HG02678 (cell line): ENCODE measurements at regions not wholly inside any gene's neighbourhood (a gene's known extent, or its start where the extent isn't known, plus 50 kb on each side); places are given as distances from the start of the nearest gene placed in this dataset.
"Not testable (repeated sequence)": the region's sequence is repeated elsewhere in the genome, so short reads cannot be mapped to it uniquely, and the experiment has no call there.

ENCODE experiments used
- ATAC-seq: cut with Tn5 transposase; IDR thresholded peaks from one replicate; pipeline ENCODE4 v1.9.1; 2021; ENCODE audit warnings: mild to moderate bottlenecking, moderate library complexity; ENCODE audit not compliant: unreplicated experiment

DNA sequence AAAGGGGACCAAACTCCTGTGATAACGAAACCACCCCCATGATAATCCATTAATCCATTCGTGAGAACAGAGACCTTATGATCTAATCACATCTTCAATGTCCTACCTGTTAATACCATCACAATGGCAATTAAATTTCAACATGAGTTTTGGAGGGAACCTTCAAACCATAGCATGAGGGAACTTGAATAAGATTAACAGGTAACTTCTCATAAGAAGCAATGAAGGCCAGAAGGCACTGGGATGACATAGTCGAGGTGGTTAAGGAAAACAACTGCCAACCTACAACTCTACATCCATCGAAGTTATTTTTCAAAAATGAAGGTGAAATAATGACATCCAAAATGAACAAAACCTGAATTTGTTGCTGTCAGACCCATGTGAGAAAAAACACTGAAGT, 478.9 kb downstream of the EDEM1 start:
- no peak for ATAC-seq

DNA sequence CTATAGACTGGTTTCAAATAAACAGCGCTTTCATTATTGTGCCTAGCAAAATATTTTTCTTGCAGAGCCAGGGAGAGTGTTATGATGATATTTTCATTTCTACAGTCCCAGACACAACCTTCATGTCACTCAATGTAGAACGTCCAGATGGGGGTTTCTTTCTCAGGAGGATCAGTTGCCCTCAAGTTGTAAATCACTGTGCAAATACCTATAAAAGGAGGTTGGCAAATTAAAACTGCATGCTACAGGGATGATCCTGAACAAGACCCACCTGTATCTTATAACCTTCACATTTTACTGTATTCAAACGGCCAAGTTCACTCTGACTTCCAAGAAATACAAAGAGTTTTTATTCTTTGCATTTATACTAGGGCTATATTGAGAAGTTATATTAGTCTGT, 486.0 kb downstream of the EDEM1 start:
- ATAC-seq = no peak

DNA sequence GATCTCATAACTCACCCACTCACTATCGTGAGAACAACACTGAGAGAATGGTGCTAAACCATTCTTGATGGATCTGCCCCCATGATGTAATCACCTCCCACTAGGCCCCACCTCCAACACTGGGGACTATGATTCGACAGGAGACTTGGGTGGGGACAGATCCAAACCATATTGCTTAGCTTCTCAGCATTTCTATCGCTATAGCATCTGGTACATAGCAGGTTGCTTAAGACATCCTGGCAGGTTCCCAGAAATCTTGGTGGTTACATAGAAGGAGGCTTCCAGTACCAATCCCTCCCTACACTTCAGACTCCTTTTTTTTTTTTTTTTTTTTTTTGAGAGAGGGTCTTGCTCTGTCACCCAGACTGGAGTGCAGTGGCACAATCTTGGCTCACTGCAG, 487.8 kb downstream of the EDEM1 start:
- ATAC-seq = no peak

DNA sequence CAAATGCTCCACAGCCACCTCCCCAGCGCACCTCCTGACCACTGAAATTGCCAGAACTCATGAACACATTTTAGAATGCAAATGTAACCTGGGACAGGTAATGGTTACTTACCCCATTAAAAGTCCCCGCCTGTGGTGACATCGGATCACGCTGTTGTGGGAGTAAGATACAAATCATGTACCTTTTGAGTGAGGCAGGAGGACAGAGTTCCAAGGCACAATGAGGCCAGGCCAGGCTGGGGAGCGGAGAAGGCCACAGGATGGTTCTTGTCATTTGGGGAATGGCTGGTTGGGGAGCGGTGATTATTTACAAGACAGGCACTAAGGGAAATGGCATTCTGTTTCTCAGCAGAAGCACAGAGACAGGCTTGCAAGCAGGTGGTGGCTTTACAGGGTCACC, 490.0 kb downstream of the EDEM1 start:
- no peak for ATAC-seq

DNA sequence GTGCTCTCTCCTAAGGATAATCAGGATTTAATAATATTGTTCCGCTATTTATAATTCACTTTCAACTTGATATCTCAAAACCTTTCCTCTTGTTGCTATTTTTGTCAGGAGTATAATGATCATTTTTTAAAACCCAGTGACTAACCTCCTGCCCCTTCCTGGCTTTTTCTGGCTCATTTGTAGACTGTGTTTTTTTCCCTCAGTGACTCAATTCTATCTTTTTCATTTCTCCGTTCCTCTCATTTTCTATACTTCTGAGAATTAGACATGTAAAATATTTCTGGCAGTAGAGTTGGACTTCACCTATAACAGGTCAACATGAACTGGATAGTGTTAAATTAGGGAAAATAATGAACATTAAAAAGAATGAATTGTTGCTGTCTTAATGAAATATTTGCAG, 490.7 kb downstream of the EDEM1 start:
- no peak for ATAC-seq

DNA sequence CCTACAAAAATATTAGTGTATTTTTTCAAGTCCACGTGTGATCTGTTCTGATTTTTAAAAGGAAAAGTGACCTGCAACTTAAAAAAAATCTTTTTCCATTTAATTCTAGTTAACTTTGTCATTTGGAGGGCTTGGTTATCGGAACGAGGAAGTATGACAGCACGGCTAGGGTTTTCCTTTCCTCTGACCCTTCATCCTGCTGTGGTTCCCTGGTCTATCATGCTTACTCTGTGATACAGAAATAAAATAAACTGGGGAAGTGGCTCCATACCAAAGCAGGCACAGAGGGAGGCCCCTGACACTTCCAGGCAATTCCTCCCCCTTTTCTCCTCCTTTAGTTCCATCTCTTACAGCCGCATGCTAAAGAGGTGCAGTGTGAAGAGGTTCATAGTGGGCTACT, 491.3 kb downstream of the EDEM1 start:
- ATAC-seq = no peak

DNA sequence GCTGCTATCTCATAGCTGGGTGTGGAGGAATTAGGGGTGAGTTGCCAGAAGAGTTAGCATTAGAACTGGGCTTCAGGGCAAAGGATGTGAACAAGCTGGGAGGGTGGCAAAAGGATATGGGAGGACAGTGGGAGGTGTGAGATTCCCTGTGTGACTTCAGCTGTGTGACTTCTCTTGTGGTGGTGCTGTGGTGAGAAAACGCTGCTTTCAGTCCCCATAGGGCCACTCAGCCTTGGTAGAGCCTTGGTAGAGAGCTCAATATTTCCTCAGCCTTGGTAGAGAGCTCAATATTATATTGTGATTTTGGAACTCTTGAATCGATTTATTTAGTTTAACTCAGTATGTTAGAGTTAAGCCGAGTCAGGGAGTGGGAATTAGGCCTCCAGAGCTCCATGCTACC, 499.7 kb downstream of the EDEM1 start:
- no peak for ATAC-seq

DNA sequence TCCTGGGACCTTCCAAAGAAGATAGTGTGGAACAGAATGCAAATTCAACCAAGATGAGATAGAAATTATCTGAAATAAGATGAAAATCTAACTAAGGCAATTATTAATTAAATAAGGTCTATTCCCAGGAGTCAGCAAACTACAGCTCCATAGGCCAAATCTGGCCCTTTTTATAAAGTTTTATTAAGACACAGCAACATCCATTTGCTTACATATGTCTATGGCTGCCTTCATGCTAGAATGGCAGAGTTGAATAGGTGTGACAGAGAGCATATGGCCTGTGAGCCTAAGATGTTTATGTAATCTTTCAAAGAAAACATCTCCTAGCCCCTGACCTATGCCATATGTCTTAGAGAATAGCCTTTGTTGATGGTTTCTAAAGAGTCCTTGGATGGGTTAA, 503.0 kb downstream of the EDEM1 start:
- no peak for ATAC-seq

DNA sequence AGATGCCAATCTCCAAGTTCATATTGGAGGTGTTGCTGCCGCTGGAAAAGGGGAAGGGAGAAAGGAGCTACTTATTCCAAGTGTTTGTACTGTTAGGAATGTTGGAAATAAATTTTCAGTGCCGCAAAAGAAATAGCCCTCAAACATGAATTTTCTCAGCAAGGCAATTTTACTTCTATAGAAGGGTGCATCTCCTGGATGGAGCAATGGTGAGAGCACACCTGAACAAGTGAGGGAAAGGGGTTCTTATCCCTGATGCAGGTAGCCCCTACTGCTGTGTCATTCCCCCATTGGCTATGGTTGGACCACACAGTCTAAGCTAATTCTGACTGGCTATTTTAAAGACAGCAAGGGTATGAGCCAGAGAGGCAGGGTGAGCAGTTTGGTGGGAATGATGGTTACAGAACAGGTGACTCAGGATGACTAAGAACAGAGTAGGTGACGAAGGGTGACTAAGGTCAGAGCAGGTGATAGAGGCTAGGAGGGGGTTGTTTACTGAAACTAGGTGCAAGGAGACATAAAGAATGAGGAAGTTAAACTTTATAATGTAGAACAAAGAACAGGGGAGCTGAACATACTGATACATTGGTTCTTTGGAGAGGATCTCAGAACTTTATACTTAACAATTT, 503.5 kb downstream of the EDEM1 start:
- no peak for ATAC-seq

DNA sequence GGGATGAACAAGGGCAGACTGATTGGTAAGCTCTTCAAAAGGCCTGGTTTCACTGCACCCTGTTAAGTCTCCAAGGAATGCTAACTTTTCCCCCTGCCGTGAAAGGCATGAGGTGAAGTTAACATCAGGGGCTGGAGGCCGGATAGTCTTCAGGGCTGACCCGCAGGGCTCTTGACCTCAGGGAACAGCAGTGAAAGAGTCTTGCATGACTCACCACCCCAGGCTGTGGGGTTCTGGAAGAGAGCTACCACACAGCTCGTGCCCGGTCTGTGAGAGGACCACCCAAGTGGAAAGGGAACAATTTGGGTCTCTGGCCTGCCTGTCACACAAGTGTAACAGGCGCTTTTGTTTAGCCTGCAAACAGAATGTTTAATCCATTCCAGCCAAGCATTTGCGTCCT, 504.9 kb downstream of the EDEM1 start:
- no peak for ATAC-seq

DNA sequence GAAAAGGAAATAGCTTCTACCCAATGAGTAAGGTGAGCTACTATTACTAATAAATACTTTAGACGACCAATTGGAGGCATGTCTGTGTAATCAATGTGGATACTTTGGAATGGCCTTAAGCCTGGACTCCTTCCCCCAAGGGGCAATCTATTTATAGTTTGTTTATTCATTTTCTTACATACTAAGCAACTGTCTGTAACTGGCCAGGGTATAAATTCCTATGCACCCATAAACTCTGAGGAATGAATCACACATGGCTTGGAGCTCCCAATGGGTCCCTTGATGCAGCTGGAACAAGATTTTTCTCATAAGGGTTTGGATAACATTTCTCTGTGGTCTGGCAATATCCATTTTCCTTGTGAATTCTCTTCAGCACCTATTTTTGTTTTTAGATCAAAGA, 506.8 kb downstream of the EDEM1 start:
- no peak for ATAC-seq

DNA sequence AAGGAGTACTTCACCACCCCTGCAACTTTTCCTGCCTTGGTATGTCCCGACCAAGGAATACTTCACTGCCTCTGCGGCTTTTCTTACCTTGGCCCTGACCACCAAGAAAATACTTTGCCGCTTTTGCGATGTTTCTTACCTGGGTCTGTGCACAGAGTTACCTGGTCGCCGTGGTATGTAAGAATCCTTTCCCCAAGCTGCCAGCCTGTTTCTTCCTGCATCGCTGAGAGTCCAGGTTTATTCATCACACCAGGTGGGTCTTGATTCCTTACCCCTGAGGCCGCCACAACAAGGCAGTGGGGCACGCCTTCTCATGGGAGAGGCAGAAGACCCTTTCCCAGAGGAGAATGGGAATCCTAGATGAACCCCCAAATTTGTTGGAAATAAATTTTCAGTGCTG, 511.3 kb downstream of the EDEM1 start:
- ATAC-seq = no peak

DNA sequence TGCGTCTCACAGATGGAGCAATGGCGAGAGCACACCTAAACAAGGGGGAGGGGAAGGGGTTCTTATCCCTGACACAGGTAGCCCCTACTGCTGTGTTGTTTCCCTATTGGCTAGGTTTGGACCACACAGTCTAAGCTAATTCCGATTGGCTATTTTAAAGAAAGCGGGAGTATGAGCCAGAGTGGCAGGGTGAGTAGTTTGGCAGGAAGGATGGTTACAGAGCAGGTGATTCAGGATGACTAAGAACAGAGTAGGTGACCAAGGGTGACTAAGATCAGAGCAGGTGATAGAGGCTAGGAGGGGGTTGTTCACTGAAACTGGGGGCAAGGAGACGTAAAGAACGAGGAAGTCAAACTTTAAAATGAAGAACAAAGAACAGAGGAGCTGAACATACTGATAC, 511.8 kb downstream of the EDEM1 start:
- ATAC-seq = no peak

DNA sequence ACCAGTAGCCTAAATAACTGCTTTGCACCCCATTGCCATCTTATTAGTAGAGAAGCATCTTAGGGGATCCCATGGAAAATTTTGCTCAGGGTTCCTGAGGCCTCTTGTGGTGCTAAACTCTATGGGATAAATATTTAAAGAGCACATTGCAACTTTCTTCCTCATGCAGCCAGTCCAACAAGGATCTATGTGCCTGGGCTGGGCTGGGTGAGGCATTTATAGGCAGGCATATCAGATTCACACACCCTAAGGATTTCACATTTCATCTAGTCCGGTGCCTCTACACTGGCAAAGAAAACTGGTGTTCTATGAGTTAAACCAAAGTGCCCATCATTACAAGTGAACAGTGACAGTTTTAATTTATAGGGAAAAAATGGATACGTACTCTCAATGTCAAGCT, 512.3 kb downstream of the EDEM1 start:
- ATAC-seq = no peak

DNA sequence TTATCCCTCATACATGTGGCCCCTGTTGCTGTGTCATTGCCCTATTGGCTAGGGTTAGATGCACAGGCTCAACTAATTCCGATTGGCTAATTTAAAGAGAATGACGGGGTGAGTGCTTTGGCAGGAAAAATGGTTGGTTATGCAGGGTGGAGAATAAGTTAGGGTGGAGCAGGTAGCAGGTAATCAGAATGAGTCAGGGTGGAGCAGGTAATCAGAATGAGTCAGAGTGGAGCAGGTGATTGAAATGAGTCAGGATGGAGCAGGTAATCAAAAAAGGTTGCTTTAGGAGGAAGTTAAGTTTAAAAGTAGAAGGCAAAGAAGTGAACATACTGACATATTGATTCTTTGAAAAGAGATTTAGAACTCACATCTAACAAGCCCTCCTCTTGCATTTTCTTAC, 513.5 kb downstream of the EDEM1 start:
- ATAC-seq = not testable (repeated sequence)

DNA sequence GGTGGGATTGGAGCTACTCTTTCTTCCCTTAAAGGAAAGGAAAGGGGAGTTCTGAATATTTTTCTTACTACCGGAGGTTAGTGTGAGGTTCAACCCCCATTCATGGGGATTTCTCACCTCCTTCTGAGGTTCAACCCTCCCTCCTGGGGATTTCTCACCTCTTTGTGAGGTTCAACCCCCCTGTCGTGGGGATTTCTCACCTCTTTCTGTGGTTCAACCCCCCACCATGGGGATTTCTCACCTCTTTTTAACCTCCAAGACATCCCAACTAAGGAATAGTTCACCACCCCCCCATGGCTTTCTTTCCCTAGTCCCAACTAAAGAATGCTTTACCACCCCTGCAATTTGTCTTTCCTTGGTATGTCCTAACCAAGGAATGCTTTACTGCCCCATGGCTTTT, 520.3 kb downstream of the EDEM1 start:
- ATAC-seq = no peak

DNA sequence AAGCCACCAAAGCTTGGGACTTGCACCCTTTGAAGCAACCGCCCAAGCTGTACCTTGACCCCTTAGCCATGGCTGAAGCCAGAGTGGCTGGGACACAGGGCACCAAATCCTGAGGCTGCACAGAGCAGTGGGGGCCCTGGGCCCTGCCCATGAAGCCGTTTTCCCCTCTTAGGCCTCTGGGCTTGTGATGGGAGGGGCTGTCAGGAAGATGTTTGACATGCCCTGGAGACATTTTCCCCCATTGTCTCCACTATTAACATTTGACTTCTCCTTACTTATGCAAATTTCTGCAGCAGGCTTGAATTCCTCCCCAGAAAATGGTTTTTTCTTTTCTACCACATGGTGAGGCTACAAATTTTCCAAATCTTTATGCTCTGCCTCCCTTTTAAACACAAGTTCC, 522.2 kb downstream of the EDEM1 start:
- ATAC-seq = no peak

DNA sequence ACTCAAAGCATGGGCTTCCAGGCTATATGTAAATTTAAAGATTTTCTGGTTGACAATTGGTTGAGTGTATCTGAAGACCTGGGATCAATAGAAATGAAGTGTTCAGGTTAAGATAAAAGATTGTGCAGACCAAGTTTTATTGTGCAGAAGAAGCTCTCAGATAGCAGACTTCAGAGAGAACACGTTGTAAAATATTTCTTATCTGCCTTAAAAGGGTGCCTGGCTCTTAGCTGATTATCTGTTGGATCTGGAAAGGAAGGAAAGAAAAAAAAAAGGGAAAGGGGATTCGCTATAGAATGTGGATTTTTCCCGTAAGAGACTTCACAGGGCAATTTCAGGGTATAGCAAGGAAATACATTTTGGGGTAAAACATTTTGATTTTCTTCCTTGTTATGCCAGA, 523.2 kb downstream of the EDEM1 start:
- ATAC-seq = no peak

DNA sequence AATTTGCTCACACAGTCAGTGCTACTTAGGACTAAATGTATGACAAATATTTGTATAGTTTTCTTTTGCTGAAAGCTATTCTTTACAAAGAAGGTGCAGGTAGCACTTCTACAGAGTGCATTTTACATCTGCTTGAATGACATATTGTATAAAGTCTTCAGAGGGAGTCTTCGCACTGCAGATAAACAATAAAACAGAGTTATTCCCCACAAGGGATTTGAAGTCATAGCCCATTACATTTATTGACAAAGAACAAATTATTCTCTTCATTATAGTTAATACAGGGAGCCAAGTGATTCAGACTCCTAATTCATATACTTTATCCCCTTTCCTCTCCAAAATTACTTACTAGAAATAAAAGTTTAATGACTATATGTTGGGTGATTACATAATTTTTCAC, 529.7 kb downstream of the EDEM1 start:
- ATAC-seq = no peak

DNA sequence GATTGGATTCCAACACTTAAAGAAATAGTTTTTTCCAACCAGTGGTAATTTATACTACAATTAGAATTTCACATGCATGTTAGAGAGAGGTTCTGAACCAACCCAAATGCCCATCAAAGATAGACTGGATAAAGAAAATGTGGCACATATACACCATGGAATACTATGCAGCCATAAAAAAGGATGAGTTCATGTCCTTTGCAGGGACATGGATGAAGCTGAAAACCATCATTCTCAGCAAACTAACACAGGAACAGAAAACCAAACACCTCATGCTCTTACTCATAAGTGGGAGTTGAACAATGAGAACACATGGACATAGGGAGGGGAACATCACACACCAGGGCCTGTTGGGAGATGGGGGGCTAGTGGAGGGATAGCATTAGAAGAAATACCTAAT, 532.2 kb downstream of the EDEM1 start:
- not testable (repeated sequence) for ATAC-seq

DNA sequence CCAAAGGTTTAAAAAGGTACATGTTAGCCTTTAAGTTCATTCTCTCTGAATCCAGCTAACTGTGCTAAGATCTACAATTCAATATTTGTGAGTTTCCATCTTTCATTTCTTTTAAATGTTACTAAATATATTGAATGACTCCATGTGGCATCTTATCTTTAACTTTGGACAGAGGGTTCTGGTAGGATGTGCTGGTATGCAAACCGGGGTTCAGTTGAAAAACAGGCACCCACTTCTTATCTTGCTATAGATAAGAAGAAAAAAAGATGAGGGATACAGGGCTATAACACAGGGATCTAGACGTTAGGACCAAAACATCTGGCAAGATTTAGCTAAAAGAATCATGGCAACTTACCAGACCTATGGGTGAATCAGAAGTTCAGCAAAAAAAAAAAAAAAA, 538.3 kb downstream of the EDEM1 start:
- ATAC-seq = no peak

DNA sequence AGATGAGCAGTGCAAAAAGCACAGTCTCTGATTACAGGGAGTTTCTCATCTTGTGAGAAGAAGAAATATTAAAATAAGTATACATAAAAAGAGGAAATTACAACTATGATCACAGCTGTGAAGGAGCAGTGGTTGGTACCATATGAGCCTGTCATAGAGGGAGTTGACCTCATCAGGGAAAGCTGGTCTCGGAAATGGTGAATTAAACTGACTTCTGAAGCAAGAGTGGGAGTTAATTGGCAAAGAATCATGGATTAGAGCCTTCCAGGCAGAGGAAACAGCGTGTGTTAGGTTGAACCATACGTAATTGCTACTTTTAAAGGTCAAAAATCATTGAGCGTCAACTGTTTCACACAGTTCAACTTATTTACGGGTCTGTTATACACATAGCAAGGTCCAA, 539.1 kb downstream of the EDEM1 start:
- no peak for ATAC-seq

DNA sequence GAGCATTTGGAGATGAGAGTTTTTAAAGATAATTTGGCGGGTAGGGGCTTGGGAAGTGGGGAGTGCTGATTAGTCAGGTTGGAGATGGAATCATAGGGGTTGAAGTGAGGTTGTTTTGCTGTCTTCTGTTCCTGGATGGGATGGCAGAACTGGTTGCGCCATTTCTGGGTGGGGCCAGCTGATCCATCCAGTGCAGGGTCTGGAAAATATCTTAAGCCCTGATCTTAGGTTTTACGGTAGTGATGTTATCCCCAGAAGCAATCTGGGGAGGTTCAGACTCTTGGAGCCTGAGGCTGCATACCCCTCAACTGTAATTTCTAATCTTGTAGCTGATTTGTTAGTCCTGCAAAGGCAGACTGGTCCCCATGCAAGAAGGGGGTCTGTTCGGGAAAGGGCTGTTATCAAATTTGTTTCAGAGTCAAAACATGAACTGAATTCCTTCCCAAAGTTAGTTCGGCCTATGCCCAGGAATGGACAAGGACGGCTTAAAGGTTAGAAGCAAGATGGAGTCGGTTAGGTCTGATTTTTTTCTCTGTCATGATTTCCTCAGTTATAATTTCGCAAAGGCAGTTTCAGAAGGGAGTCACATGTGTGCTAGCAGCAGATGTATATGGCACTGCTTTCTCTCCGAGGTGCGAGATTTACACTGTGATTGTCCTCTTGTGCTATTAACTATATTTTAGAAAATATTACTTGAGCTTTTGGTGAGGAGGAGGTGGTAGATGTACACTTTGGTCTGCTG, 540.4 kb downstream of the EDEM1 start:
- no peak for ATAC-seq
